Keratinocyte (primary cell): ENCODE measurements at regions not wholly inside any gene's neighbourhood (a gene's known extent, or its start where the extent isn't known, plus 50 kb on each side); places are given as distances from the start of the nearest gene placed in this dataset.

Source experiments
- CTCF ChIP-seq, 3 experiments: IDR thresholded peaks in 1 of 3; conservative IDR thresholded peaks in 1 of 3; optimal IDR thresholded peaks in 1 of 3; 2 replicates in 2 of 3; 3 replicates in 1 of 3; pipeline versions ENCODE3 to v1.5.1; 2011; ENCODE audit warnings: low read length in 3 of 3, mild to moderate bottlenecking in 3 of 3, moderate library complexity in 2 of 3, control low read depth in 1 of 3, inconsistent platforms in 1 of 3; ENCODE audit not compliant: insufficient read depth in 2 of 3; ENCODE audit errors: extremely low read depth in 1 of 3
- EZH2 ChIP-seq: IDR thresholded peaks from one replicate; pipeline ENCODE4 v1.6.1; 2012; ENCODE audit warnings: inconsistent platforms, mild to moderate bottlenecking, low read length, moderate library complexity

GRCh38 chr5:31029925-31030324 lies 163.6 kb upstream of the CDH6 start:
- TF ChIP-seq CTCF (optimal IDR thresholded peaks at IDR 0.05 in 1 of 3, IDR thresholded peaks at IDR 0.05 in 1 of 3, conservative IDR thresholded peaks at IDR 0.05 in 1 of 3; ENCODE audit: extremely low read depth in 1 of 3, insufficient read depth in 2 of 3, low read length in 3 of 3) (no peak), EZH2 (no peak)
